GM18868 (cell line): ENCODE measurements at regions not wholly inside any gene's neighbourhood (a gene's known extent, or its start where the extent isn't known, plus 50 kb on each side); places are given as distances from the start of the nearest gene placed in this dataset.

Experiments used
- ATAC-seq: cut with Tn5 transposase; IDR thresholded peaks from one replicate; pipeline ENCODE4 v1.9.1; 2021; ENCODE audit warnings: mild to moderate bottlenecking, moderate library complexity; ENCODE audit not compliant: unreplicated experiment

DNA sequence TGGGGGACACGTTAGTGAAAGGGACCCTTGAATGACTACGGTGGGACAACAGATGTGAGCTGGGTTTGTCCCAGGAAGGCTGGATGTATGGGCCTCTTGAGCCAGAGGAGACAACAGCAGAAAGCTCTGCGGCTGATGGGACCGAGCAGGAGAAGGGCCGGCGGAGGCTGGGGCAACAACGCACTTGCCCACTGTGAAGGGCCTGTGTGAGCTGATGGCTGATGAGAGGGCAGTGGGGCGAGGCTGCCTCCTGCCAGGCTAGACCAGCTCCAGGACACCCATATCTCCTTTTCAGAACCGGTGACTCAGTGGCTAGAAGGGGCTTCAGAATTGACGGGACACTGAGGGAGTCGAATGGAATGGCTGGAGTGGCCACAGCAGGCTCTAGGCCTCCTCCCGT, 250.1 kb downstream of the SEC14L1 start:
- ATAC-seq, result no peak

DNA sequence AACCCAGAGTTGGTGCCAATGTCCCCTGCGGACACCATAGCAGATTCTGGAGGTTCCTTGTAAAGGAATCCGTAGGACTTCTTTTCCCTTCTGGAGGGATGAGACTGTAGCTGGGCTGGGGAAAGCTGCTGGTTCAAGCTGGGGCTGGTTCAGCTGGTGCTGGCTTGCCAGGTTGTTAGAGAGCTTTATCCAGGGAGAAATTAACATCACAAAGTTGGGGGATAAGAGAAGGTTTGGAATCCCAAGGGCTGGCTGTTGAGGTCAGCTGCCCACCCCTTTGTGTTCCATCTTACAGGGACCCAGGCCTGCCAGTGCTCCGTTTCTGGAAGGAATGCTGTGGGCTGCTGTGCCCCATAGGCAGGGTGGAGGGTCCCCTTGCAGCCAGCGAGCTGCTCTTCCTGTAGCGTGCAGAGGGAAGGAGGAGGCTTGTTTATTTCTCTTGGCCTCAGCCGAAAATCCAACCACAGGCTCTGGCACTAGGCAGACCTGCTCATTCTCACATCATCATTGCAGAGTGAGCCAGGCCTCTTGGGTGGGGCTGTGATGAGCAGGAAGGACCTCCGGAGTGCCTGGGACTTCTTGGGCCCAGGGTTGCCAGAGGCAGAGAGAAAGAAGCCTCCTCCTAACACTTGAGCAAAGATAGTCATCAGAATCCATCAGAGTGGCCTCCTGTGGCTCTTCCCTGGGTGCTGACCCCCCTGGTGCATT, 251.1 kb downstream of the SEC14L1 start:
- no peak for ATAC-seq

DNA sequence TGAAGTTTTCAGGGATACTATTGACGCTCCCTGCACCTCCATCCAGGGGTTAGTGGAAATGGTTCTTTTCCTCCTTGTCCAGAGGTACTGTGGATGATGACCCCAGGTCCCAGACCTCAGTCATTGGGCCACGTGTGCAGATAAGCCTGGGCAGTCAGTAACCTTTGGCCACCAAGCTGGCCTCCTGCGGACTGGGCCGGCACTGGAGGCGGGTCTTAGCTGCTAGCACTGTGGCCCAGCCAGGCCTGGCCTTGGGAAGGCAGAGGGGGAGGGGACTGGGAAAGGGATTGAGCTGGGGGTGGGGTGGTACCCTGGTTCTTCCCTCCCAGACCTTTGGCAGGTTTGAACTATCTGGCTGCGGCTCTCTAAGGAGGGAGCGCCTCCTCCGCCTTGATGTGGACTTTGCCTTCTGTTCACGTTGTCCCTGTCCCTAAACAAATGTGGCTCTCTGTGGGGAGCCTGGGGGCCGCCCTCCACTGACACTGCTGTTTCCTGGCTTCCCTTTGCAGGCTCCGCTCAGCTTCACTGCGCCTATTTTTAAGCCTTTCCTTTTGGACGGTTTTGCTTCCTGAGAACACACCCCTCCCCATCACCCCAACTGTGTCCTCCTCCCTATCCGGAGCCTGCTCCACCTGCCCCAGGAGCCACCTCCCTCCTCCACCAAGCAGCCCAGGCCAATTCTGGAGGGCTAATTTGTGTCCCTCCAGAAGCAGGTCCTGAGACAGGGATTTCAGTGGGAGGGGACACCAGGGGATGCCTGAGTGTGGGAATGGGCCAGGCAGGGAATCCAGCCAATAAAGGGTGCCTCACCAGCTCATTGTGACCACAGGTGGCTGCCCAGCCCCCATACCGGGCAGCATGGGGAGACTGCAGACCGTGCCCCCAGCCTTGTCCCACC, 251.9 kb downstream of the SEC14L1 start:
- ATAC-seq, result no peak

GRCh38 chr17:77393274-77393600, 252.5 kb downstream of the SEC14L1 start:
- no peak for ATAC-seq

DNA sequence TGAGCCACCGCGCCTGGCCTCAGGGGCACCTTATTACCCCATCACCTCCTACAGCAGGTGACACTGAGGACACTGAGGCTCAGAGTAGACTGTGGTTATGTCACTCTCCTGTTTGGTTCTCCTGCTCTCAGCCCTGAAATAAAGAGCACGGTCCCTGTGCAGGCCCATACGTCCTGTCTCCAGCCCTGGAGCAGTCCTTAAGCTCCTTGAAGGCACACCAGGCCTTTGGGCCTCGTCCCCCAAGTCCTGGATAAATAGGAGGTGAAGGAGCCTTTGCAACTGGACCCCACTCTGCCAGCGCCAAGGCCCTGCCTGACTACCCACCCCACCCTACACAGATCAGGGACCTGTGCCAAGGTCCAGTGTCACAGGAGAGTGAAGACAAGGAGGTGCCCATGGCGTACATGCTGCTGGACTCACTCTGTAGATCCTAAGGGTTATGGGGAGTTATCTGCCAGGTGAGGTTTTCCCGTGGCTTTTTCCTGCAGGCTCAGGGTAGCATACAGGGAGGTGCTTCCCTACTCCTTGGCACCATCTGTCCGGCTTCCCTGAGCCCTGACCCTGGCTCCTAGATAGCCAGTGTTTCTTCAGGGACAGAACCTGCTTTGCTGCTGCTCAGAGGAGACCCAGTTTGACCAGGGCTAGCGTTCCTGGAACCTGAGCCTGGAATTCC, 253.2 kb downstream of the SEC14L1 start:
- ATAC-seq, result no peak

DNA sequence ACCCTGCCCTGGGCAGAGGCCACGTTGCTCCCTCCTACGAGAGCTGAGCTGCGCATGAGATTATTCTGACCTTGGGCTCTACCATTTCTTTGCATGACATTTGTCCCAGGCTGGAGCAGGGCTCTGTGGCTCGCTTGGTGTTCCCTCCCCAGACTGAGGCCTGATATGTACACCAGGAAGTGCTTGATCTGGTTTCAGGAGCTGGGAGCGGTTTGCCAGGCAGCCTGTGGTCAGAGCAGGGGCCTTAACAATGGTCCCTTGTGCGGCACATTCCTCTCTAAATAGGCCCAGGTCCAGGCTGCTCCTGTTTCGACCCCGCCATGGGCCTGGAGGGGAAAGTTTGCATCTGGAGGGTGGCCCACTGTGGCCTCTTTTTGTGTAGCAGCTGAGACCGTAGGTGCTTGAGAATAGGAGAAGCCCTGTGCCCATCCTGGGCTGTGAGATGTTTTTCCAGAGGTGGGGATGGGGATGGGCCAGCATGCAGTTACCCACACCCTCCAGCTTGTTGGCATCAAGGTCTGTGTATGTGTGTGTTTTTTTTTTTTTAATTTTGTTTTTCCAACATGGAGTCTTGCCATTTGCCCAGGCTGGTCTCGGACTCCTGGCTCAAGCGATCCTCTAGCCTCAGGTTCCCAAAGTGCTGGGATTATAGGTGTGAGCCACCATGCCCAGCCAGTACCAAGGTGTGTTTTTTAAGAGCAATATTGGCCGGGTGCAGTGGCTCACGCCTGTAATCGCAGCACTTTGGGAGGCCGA, 253.9 kb downstream of the SEC14L1 start:
- no peak for ATAC-seq

- ATAC-seq, result no peak
These were observed 254.8 kb downstream of the SEC14L1 start for GRCh38 chr17:77395501-77396048.

DNA sequence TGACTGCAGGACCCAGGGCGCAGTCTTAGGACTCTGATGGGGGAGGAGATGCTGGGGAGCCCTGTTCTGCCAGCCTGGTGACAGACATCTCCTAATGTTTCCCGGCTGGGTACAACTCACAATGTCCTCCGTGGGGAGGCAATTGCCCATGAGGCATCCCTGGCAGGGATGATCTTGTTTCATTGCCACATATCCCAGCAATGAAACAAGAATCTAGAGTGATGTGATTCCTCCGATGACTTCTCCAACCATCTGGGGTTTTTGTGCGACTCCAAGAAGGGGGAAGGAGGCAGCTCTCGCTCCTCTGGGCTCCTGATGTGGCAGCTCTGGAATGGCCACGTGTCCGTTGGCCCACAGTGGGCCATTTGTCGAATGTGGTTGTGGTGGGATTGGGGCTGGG, 255.8 kb downstream of the SEC14L1 start:
- no peak for ATAC-seq

DNA sequence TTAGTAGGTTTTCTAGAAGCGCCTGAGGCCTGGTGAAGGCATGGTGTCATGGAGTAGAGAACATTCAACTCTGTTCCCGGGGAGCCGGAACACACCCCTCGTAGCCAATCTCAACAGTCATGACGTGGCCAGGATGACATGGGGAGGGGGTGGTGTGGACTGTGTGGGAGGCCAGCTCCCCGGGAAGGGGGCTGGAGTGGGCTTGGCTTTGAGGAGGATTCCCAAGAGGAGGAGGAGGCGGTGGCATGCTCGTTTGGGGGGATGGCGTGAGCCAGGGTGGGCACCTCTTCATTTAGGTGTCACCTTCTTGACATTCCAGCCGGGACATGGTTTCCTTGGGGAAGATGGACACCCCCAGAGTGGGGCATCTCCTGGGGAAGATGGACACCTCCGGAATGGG, 257.5 kb downstream of the SEC14L1 start:
- ATAC-seq, result no peak

DNA sequence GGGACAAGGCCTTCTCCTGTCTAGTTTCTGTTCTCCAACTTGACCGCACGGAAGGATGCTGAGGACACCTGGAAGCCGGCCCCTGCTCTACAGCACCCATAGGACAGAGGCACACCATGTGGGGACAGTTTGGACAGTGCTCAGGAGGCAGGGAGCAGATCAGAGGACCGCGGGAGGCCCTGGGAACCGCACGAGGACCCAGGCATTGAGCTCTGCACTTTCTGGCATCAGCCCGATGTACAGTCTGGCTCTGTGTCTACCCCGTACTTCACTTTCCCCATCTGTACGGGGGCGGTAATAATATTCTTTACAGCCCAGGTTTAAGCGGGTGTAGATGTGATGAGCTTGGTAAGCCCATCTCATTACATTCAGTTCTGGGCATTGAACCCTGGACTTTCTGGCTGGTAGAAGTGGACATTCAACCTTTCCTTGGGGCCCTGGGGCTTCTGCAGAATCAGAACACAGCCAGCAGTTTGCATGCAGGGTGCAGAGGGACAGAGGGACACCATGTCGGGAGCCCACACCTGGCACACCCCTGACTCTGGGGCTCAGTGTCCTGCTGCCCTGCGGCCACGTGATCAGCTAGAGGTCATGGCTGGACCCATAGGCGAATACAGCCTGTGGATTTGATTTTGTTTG, 258.7 kb downstream of the SEC14L1 start:
- no peak for ATAC-seq

DNA sequence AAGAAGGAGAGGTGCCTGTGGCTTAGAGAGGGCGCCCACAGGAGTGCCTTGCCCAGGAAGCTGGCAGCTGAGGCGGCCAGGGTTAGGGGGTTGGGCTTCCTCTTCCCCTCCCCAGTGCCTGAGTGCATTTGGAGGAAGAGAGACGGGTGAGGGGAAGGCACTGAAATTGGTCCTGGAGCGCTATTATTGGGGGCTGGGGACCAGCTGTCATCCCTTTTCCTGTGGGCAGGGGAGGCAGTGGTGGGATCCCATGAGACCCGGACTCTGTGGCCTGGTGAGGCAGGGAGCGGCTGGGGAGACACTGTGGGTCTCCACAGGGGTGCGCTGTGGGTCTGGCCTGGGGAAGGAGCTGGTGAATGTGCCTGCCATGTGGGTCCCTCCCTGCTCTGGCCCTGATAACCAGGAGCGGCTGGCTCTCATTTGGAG, 259.7 kb downstream of the SEC14L1 start:
- ATAC-seq, result no peak

- no peak for ATAC-seq
These were observed 261.5 kb downstream of the SEC14L1 start for GRCh38 chr17:77402159-77402731.

- ATAC-seq, result no peak
These were observed 263.1 kb downstream of the SEC14L1 start for GRCh38 chr17:77403854-77404253.

GRCh38 chr17:77404812-77405581, 264.2 kb downstream of the SEC14L1 start:
- ATAC-seq, result peak; percentile 55

DNA sequence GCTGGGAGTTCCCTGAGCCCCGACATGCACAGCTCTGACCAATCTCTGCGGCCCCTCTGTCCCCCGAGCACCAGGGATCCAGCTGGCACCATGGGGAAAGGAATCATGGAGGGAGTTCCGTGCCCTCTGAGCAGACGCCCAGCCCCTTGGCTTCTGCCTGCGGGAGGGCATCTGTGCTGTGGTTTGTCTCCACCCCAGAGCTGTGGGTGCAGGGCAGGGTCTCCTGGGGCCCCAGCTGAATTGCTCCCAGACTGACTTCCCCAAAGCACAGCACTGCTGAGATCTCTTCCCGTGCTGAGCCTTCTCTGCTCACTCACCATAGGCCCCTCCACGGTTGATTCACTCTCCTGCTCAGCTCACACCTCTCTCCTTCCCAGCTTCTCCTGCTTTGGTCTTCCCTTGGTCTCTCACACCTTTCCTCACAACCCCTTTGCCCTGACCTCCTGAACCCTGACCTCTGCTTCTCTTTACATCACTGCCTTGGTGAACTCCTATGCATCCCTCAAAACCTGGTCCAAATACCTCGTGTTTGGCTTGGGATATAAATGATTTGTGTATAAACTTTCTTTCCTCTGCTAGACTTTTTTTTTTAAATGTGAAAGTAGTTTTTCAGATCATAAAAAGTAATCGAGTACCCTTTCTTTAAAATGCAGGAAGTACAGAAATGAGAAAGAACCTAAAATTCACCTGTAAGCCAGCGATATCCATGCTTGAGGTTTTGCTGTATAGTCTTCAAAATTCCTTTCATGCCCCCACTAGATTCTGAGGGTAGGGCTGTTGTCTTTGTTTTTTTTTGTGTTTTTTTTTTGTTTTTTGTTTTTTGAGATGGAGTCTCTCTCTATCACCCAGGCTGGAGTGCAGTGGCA, 265.3 kb downstream of the SEC14L1 start:
- no peak for ATAC-seq

GRCh38 chr17:77407321-77408277, 266.8 kb downstream of the SEC14L1 start:
- ATAC-seq, result no peak

- ATAC-seq, result no peak
These were observed 267.5 kb downstream of the SEC14L1 start for GRCh38 chr17:77408284-77408683.
